ENCODE measurements at regions not wholly inside any gene's neighbourhood (a gene's known extent, or its start where the extent isn't known, plus 50 kb on each side); places are given as distances from the start of the nearest gene placed in this dataset.

DNA sequence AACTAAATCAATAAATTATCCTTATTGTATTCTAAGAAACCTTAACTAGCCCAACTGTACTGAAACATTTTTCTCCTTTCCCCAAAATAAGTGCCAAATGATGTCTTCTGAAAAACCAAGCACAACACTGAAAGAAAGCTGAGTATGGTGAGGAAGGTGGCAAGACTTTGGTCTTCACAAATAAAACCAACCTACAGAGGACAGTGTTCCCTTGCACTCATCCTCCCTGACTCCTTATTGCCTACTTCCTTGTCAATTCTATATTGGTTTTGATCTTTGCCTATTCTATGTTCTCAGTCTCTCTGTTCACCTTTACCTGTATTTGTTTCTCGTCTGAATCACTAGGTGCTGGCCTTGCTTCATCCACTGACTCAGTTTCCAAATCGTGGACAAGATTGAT is 490.1 kb upstream of the ZNF385D start:
- no peak for DNase-seq (ENCODE audit: extremely low read depth in 1 of 4, low spot score in 3 of 4)
- Histone ChIP-seq H3K9me1 (ENCODE audit: control insufficient read depth, insufficient read depth, low read length) (no peaks in the 10 kb centered on the region), H2AFZ (ENCODE audit: low read depth, low read length) (no peak overlapping the region), H3K79me2 (ENCODE audit: control insufficient read depth, insufficient read depth, low read length) (no peaks in the 10 kb centered on the region), H4K20me1 (replicated peaks; ENCODE audit: control insufficient read depth, insufficient read depth, low read length) (no peaks in the 10 kb centered on the region), H3K36me3 (ENCODE audit: control insufficient read depth, insufficient read depth, low read length) (no peaks in the 10 kb centered on the region), H3K4me1 (replicated peaks in 1 of 2; ENCODE audit: control insufficient read depth in 2 of 2, insufficient read depth in 2 of 2, low read length in 2 of 2) (no peaks in the 10 kb centered on the region), H3K27me3 (ENCODE audit: control insufficient read depth in 2 of 2, insufficient read depth in 2 of 2, low read length in 2 of 2) (no peaks in the 10 kb centered on the region), H3K4me3 (no peak overlapping the region), H3K27ac (ENCODE audit: extremely low read depth, low read depth, low read length) (no peak overlapping the region), H3K4me2 (ENCODE audit: insufficient read depth, low read length) (no peak overlapping the region), H3K9ac (ENCODE audit: insufficient read depth in 1 of 2, low read depth in 2 of 2, low read length in 2 of 2) (no peak overlapping the region), H3K9me3 (replicated peaks; ENCODE audit: control insufficient read depth, insufficient read depth, low read depth, low read length) (no peaks in the 10 kb centered on the region)
- ATAC-seq = no peak
- intact Hi-C loops (cut with micrococcal nuclease) (no loop called here), in situ Hi-C loops (cut with MboI) (no loop called here)
- BruUV-seq (replicated peaks) = no TSS peak
- 0% methylated on average over 2 of the region's 2 CpGs for WGBS (ENCODE audit: insufficient coverage, low coverage, missing lambda C conversion rate)
- TF ChIP-seq MTA2 (IDR thresholded peaks at IDR 0.05; ENCODE audit: low read depth) = no peak
- TF ChIP-seq, protein P1, sequence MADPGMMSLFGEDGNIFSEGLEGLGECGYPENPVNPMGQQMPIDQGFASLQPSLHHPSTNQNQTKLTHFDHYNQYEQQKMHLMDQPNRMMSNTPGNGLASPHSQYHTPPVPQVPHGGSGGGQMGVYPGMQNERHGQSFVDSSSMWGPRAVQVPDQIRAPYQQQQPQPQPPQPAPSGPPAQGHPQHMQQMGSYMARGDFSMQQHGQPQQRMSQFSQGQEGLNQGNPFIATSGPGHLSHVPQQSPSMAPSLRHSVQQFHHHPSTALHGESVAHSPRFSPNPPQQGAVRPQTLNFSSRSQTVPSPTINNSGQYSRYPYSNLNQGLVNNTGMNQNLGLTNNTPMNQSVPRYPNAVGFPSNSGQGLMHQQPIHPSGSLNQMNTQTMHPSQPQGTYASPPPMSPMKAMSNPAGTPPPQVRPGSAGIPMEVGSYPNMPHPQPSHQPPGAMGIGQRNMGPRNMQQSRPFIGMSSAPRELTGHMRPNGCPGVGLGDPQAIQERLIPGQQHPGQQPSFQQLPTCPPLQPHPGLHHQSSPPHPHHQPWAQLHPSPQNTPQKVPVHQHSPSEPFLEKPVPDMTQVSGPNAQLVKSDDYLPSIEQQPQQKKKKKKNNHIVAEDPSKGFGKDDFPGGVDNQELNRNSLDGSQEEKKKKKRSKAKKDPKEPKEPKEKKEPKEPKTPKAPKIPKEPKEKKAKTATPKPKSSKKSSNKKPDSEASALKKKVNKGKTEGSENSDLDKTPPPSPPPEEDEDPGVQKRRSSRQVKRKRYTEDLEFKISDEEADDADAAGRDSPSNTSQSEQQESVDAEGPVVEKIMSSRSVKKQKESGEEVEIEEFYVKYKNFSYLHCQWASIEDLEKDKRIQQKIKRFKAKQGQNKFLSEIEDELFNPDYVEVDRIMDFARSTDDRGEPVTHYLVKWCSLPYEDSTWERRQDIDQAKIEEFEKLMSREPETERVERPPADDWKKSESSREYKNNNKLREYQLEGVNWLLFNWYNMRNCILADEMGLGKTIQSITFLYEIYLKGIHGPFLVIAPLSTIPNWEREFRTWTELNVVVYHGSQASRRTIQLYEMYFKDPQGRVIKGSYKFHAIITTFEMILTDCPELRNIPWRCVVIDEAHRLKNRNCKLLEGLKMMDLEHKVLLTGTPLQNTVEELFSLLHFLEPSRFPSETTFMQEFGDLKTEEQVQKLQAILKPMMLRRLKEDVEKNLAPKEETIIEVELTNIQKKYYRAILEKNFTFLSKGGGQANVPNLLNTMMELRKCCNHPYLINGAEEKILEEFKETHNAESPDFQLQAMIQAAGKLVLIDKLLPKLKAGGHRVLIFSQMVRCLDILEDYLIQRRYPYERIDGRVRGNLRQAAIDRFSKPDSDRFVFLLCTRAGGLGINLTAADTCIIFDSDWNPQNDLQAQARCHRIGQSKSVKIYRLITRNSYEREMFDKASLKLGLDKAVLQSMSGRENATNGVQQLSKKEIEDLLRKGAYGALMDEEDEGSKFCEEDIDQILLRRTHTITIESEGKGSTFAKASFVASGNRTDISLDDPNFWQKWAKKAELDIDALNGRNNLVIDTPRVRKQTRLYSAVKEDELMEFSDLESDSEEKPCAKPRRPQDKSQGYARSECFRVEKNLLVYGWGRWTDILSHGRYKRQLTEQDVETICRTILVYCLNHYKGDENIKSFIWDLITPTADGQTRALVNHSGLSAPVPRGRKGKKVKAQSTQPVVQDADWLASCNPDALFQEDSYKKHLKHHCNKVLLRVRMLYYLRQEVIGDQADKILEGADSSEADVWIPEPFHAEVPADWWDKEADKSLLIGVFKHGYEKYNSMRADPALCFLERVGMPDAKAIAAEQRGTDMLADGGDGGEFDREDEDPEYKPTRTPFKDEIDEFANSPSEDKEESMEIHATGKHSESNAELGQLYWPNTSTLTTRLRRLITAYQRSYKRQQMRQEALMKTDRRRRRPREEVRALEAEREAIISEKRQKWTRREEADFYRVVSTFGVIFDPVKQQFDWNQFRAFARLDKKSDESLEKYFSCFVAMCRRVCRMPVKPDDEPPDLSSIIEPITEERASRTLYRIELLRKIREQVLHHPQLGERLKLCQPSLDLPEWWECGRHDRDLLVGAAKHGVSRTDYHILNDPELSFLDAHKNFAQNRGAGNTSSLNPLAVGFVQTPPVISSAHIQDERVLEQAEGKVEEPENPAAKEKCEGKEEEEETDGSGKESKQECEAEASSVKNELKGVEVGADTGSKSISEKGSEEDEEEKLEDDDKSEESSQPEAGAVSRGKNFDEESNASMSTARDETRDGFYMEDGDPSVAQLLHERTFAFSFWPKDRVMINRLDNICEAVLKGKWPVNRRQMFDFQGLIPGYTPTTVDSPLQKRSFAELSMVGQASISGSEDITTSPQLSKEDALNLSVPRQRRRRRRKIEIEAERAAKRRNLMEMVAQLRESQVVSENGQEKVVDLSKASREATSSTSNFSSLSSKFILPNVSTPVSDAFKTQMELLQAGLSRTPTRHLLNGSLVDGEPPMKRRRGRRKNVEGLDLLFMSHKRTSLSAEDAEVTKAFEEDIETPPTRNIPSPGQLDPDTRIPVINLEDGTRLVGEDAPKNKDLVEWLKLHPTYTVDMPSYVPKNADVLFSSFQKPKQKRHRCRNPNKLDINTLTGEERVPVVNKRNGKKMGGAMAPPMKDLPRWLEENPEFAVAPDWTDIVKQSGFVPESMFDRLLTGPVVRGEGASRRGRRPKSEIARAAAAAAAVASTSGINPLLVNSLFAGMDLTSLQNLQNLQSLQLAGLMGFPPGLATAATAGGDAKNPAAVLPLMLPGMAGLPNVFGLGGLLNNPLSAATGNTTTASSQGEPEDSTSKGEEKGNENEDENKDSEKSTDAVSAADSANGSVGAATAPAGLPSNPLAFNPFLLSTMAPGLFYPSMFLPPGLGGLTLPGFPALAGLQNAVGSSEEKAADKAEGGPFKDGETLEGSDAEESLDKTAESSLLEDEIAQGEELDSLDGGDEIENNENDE (IDR thresholded peaks at IDR 0.05; ENCODE audit: low read depth, low read length) = no peak
- TF ChIP-seq ZNF785 (CRISPR knock-in tag; IDR thresholded peaks at IDR 0.05) = no peak
- TF ChIP-seq JUND (IDR thresholded peaks at IDR 0.05; ENCODE audit: borderline replicate concordance, low read depth, low read length) = no peak
- TF ChIP-seq JUND (tag; IDR thresholded peaks at IDR 0.05; ENCODE audit: borderline replicate concordance, low read depth, low read length) = no peak
- TF ChIP-seq PHF21A (IDR thresholded peaks at IDR 0.05; ENCODE audit: borderline replicate concordance, low read depth) = no peak
- TF ChIP-seq POLR2H (tag; IDR thresholded peaks at IDR 0.05; ENCODE audit: low read depth) = no peak
- TF ChIP-seq, protein P2, sequence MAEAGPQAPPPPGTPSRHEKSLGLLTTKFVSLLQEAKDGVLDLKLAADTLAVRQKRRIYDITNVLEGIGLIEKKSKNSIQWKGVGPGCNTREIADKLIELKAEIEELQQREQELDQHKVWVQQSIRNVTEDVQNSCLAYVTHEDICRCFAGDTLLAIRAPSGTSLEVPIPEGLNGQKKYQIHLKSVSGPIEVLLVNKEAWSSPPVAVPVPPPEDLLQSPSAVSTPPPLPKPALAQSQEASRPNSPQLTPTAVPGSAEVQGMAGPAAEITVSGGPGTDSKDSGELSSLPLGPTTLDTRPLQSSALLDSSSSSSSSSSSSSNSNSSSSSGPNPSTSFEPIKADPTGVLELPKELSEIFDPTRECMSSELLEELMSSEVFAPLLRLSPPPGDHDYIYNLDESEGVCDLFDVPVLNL (CRISPR knock-in tag; IDR thresholded peaks at IDR 0.05; ENCODE audit: low read depth) = no peak
- no peak for TF ChIP-seq BMI1 (IDR thresholded peaks at IDR 0.05; ENCODE audit: low read length)
- TF ChIP-seq ZNF431 (CRISPR knock-in tag; IDR thresholded peaks at IDR 0.05) = no peak
- TF ChIP-seq RBM17 (IDR thresholded peaks at IDR 0.05; ENCODE audit: borderline replicate concordance, low read depth, low read length) = no peak
- no peak for TF ChIP-seq XRCC4 (IDR thresholded peaks at IDR 0.05; ENCODE audit: extremely low read depth, insufficient read depth, insufficient read length)
- FAIRE-seq = no peak
- ChIA-PET POLR2A (no interaction called here), CTCF (ENCODE audit: low intra/inter-chr PET ratio) (no interaction called here)
